HK-2 (cell line): ENCODE measurements at regions not wholly inside any gene's neighbourhood (a gene's known extent, or its start where the extent isn't known, plus 50 kb on each side); places are given as distances from the start of the nearest gene placed in this dataset.

Experiments
- DNase-seq: peaks from one replicate; pipeline ENCODE4 v3.0.0-alpha.2; 2018; ENCODE audit not compliant: unreplicated experiment

GRCh38 chr5:148708854-148709253 lies 54.5 kb upstream of the HTR4 start:
- no peak for DNase-seq

GRCh38 chr5:148711961-148712360 lies 57.6 kb upstream of the HTR4 start:
- no peak for DNase-seq

DNA sequence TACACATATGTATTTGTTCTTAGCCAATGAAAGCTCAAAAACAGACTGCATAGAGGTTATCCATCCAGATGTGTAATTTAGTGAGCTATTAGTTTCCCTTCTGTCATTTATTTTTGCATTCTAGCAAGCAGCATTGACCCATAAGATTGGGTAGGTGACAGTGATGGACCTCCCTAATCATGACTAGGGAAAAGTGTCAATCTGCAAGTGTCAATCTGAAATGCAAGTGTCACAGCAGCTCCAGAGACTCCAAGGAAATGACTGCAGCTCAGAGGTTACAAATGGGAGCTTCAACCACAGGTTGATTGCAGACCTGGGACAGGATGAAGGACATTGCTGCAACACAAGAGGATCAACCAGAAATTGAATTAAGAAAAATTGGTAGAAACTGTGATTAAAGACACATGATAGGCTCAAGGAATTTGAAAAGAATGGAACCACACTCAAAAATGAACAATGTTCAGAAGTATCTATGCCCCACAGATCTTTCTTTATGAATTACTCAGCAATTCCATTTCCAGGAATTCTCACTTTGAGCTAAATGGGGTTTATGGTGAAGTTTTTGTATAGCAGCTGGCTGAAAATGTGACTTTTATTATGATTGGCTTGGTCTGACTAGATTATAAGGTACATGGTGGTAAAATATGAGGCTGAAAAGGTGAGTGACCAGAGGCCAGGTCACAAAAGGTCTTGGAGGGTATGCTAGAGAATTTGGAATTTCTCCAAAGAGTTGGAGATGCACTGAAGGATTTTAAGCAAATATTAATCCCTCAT lies 59.6 kb upstream of the HTR4 start:
- no peak for DNase-seq

DNA sequence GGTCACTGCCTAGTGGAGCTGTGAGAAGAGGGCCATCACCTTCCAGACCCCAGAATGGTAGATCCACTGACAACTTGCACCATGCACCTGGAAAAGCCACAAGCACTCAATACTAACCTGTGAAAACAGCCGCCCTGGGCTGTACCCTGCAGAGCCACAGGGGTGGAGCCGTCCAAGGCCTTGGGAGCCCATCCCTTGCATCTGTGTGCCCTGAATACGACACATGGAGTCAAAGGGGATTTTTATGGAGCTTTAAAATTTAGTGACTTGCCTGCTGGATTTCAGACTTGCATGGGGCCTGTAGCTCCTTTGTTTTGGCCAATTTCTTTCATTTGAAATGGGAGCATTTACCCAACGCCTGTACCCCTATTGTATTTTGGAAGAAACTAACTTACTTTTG lies 62.4 kb upstream of the HTR4 start:
- no peak for DNase-seq

- DNase-seq: no peak
These were observed 63.3 kb upstream of the HTR4 start for GRCh38 chr5:148717668-148718067.

DNA sequence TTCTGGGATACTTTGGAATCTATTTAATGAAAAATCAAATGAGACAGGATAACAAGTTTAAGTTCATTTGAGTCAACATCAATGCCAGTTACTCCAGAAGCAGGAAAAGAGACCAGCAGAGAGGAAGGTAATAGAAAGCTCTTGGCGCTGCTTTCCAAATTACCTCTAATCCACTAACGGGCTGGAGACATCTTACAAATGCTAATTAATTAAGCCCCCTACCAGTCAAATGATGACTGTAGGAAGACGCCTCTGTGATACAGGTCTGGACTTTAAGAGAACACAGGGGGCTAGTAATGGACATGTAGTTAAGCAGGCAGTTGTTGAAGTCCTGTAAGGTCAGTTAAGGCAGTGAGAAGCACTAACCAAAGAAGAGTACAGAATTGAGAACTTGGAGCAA lies 65.3 kb upstream of the HTR4 start:
- DNase-seq: no peak

DNA sequence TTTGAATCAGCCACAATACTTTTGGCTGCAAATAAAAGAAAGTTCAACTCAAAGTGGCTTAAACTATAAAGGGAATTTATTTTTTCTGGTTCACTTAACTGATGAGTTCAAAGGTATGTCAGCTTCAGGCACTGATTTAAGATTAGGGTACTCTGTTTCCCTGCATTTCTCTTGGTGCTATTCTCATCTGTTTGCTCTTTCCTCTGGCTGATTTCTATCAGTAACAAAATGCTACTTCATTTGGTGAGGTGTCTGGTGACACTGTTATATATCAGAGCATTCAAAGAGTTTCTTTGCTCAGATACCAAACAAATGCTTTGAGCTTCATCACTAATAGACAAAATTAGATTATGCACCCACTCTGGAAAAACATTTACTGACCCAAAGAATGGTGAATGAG lies 65.9 kb upstream of the HTR4 start:
- no peak for DNase-seq

DNA sequence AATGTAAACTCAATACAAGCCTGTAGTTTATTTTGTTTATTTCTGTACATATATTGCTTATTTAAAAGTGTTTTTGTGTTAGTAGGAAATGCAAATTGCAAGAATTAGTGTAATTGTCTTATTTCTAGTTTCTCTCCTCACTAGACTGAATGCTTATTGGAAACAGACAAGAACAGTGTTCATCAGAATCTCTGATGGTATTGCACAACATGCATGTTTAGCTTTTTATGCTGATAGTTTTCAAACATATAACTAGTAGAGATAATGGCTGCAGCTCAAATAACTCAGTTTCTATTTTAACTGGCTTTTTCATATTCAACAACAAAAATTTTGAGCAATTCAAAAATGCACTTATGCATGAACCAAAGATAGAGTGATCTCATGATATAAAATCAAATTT lies 68.8 kb upstream of the HTR4 start:
- no peak for DNase-seq

- DNase-seq: no peak
These were observed 71.3 kb upstream of the HTR4 start for GRCh38 chr5:148725675-148726074.

DNA sequence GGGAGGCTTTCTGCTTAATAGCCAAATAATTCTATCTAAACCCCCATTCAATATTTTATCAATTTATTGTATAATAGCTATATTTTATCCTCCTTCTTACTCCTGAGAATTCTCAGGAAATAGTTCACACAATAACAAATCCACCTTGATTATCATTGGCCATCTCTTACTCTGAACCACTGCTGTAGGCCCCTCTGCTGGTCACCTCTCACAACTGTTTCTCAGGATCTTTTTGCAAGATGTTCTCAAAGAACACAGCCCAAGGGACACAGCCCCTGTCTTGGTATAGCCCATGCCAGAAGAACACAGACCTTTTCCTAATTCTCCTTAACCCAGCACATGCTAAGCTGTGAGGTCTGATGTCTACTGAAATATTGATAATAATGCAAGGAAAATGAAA lies 74.9 kb upstream of the HTR4 start:
- DNase-seq: no peak

GRCh38 chr5:148730270-148730669 lies 75.9 kb upstream of the HTR4 start:
- DNase-seq: no peak

DNA sequence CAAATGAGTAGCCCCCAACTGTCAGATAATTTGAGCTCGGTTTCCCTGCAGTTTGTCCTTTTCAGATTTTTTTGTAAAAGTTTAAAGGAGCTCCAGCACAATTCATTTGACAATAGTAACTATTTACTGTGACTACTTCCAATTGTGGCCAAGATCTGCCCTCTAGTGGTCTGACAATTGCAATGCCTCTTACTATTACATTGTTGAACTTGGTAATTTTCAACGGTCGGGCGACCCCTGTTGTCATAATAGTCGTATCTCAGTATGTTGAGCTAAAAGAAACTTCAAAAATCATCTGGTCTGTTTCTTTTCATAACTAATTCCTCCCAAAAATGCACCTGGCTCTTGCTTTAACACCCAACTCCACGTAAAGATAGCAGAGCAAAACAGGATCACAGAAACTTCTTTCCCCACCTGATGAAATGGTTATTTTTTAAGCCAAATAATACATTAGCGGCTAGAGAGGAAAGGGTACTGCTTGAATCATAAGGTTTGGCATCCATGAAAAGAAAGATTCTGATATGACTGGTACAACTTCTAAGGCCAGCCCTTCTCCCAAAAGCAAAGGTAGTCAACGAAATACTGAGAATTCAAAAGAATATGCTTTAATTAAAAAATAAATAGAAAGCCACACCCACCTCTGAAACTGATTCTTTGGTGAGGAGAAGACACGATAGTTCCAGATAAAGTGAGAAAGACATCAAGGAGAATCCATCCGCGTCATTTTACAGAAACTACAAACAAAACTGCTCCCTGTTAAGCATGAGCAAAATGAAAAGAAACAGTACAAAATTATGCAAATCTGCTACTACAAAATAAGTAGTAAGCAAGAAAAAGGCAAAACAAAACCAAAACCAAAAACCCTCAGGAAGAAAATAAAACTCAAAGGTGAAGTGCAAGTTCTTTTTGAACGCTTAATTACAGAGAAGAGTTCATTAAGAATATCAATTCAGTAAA lies 76.9 kb upstream of the HTR4 start:
- DNase-seq: peak; percentile 33

GRCh38 chr5:148732692-148733091 lies 78.4 kb upstream of the HTR4 start:
- no peak for DNase-seq

- peak; percentile 51 for DNase-seq
These were observed 79.5 kb upstream of the HTR4 start for GRCh38 chr5:148733601-148734438.

GRCh38 chr5:148734518-148734917 lies 80.2 kb upstream of the HTR4 start:
- DNase-seq: no peak

DNA sequence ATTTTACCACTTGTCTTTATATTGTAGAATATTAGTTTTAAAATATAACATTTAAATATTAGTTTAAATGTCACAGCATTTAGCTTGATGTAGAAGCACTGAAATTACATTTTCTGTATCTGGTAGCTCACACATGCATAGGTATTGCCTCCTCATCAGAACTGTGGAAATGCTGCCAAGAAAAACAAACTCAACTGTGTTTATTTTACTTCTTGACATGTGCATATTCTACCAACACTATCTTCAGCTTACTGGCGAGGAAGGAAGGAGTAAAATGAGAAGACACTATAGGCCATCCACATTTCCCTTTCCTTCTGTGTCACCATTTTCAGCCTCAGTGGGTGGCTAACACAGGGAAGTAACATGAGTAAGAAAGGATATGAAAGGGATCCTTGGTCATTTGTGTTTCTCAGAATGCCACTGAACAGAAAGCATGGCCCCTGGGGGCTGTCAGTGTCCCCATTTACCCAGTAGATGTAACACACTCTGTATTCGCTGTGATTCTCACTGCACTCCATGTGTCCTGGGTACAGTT lies 81.0 kb upstream of the HTR4 start:
- no peak for DNase-seq

- no peak for DNase-seq
These were observed 84.7 kb upstream of the HTR4 start for GRCh38 chr5:148739023-148739422.

- DNase-seq: no peak
These were observed 85.2 kb upstream of the HTR4 start for GRCh38 chr5:148739524-148739923.

DNA sequence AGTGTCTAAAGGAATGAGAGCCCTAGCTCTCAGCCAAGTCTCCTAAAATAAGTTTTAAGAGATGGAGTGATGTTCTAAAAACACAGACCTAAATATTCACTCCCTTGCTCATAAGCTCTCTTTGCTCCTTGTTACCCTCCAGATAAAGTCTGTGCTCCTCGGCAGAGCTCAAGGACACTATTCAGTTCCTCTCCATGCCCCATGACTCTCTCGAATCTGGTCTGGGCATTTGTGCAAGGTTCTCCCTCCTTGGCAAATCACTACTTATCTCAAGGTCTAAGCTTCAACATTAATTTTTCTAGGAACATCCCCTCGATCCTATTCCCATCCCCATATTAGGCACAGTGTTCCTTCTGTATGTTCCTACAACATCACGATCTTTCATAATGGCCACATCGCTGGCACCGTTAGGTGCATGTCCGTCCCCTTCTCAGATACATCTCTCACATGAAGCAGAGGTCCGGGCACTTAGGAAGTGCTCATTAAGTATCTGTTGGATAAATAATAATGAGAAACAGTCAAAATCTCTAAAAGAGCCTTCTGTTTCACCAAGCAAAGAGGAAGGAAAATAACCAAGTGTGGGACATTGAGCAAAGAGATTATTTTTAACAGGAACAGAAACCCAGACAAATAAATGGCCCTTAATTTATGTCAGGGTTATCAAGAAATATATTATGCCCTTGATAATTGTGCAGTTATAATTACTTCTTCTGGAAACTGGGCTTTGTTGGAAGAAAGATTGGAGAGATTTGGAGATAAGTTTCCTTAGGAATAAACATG lies 85.9 kb upstream of the HTR4 start:
- no peak for DNase-seq

GRCh38 chr5:148740966-148741742 lies 85.3 kb upstream of the ADRB2 start:
- no peak for DNase-seq
